SIG-M5 treated with dmso at 0.1 percent for 504 hours (cell line): ENCODE measurements at regions not wholly inside any gene's neighbourhood (a gene's known extent, or its start where the extent isn't known, plus 50 kb on each side); places are given as distances from the start of the nearest gene placed in this dataset.
"Not testable (repeated sequence)": the region's sequence is repeated elsewhere in the genome, so short reads cannot be mapped to it uniquely, and the experiment has no call there.

Experiments
- DNase-seq: peaks from one replicate; lab custom pipeline; 2025; ENCODE audit not compliant: unreplicated experiment; lab: John Stamatoyannopoulos, UW

GRCh38 chr7:69228212-69228811, 370.0 kb upstream of the AUTS2 start:
- no peak for DNase-seq

GRCh38 chr7:69232445-69233376, 365.6 kb upstream of the AUTS2 start:
- no peak for DNase-seq

GRCh38 chr7:69237541-69237940, 360.7 kb upstream of the AUTS2 start:
- no peak for DNase-seq

GRCh38 chr7:69243016-69243415, 355.3 kb upstream of the AUTS2 start:
- DNase-seq: no peak

GRCh38 chr7:69244701-69245100, 353.6 kb upstream of the AUTS2 start:
- no peak for DNase-seq

- no peak for DNase-seq
Observed at GRCh38 chr7:69245646-69246045, 352.6 kb upstream of the AUTS2 start.

- no peak for DNase-seq
Observed at GRCh38 chr7:69246758-69247157, 351.5 kb upstream of the AUTS2 start.

- DNase-seq: not testable (repeated sequence)
Observed at GRCh38 chr7:69248382-69248828, 349.9 kb upstream of the AUTS2 start.

- no peak for DNase-seq
Observed at GRCh38 chr7:69250958-69251357, 347.3 kb upstream of the AUTS2 start.

GRCh38 chr7:69254643-69255042, 343.6 kb upstream of the AUTS2 start:
- DNase-seq: no peak

GRCh38 chr7:69256634-69257081, 341.6 kb upstream of the AUTS2 start:
- DNase-seq: no peak

- no peak for DNase-seq
Observed at GRCh38 chr7:69257592-69257991, 340.7 kb upstream of the AUTS2 start.

GRCh38 chr7:69259445-69259844, 338.8 kb upstream of the AUTS2 start:
- no peak for DNase-seq

- no peak for DNase-seq
Observed at GRCh38 chr7:69260023-69260422, 338.3 kb upstream of the AUTS2 start.

- no peak for DNase-seq
Observed at GRCh38 chr7:69263550-69263949, 334.7 kb upstream of the AUTS2 start.

GRCh38 chr7:69269806-69270205, 328.5 kb upstream of the AUTS2 start:
- DNase-seq: no peak

GRCh38 chr7:69272101-69272500, 326.2 kb upstream of the AUTS2 start:
- DNase-seq: no peak

GRCh38 chr7:69276011-69276729, 322.1 kb upstream of the AUTS2 start:
- DNase-seq: no peak

GRCh38 chr7:69277366-69277765, 320.9 kb upstream of the AUTS2 start:
- DNase-seq: no peak

GRCh38 chr7:69282946-69283345, 315.3 kb upstream of the AUTS2 start:
- DNase-seq: no peak

- DNase-seq: no peak
Observed at GRCh38 chr7:69283421-69283820, 314.9 kb upstream of the AUTS2 start.

- no peak for DNase-seq
Observed at GRCh38 chr7:69285854-69286253, 312.4 kb upstream of the AUTS2 start.
